ENCODE measurements at regions not wholly inside any gene's neighbourhood (a gene's known extent, or its start where the extent isn't known, plus 50 kb on each side); places are given as distances from the start of the nearest gene placed in this dataset.
"Not testable (repeated sequence)": the region's sequence is repeated elsewhere in the genome, so short reads cannot be mapped to it uniquely, and the experiment has no call there.

GRCh38 chr6:6867404-6867799, 240.4 kb upstream of the RREB1 start:
- DNase-seq, result no peak

GRCh38 chr6:6869094-6869493, 238.7 kb upstream of the RREB1 start:
- DNase-seq, result no peak

GRCh38 chr6:6870921-6871320, 236.8 kb upstream of the RREB1 start:
- no peak for DNase-seq

GRCh38 chr6:6872459-6873344, 235.1 kb upstream of the RREB1 start:
- DNase-seq, result no peak

GRCh38 chr6:6873778-6874177, 234.0 kb upstream of the RREB1 start:
- DNase-seq, result no peak

- no peak for DNase-seq
These were observed 231.8 kb upstream of the RREB1 start for GRCh38 chr6:6875818-6876470.

- not testable (repeated sequence) for DNase-seq
These were observed 230.0 kb upstream of the RREB1 start for GRCh38 chr6:6877792-6878191.

- DNase-seq, result no peak
These were observed 228.7 kb upstream of the RREB1 start for GRCh38 chr6:6878887-6879585.

- DNase-seq, result not testable (repeated sequence)
These were observed 228.2 kb upstream of the RREB1 start for GRCh38 chr6:6879586-6879974.

GRCh38 chr6:6880745-6881437, 226.9 kb upstream of the RREB1 start:
- no peak for DNase-seq

- no peak for DNase-seq
These were observed 226.1 kb upstream of the RREB1 start for GRCh38 chr6:6881438-6882225.

- no peak for DNase-seq
These were observed 225.2 kb upstream of the RREB1 start for GRCh38 chr6:6882592-6882991.

- DNase-seq, result no peak
These were observed 224.8 kb upstream of the RREB1 start for GRCh38 chr6:6883011-6883410.

- no peak for DNase-seq
These were observed 223.6 kb upstream of the RREB1 start for GRCh38 chr6:6884193-6884627.

- no peak for DNase-seq
These were observed 222.8 kb upstream of the RREB1 start for GRCh38 chr6:6884916-6885315.

GRCh38 chr6:6885521-6886170, 222.1 kb upstream of the RREB1 start:
- DNase-seq, result no peak

- no peak for DNase-seq
These were observed 221.4 kb upstream of the RREB1 start for GRCh38 chr6:6886171-6886885.

GRCh38 chr6:6886886-6887285, 220.9 kb upstream of the RREB1 start:
- no peak for DNase-seq

GRCh38 chr6:6889601-6890000, 218.2 kb upstream of the RREB1 start:
- no peak for DNase-seq

GRCh38 chr6:6890400-6890858, 217.3 kb upstream of the RREB1 start:
- DNase-seq, result no peak

All from left kidney (tissue), 1 donor.